ENCODE measurements at regions not wholly inside any gene's neighbourhood (a gene's known extent, or its start where the extent isn't known, plus 50 kb on each side); places are given as distances from the start of the nearest gene placed in this dataset.

- no peak for DNase-seq
These were observed 308.7 kb upstream of the PLXNA2 start for GRCh38 chr1:208552928-208553327.

GRCh38 chr1:208556461-208556860 is 312.3 kb upstream of the PLXNA2 start:
- no peak for DNase-seq

GRCh38 chr1:208557046-208557722 is 313.0 kb upstream of the PLXNA2 start:
- DNase-seq, result no peak

GRCh38 chr1:208557723-208558094 is 313.5 kb upstream of the PLXNA2 start:
- no peak for DNase-seq

GRCh38 chr1:208559597-208560329 is 315.6 kb upstream of the PLXNA2 start:
- no peak for DNase-seq

GRCh38 chr1:208562151-208562960 is 318.2 kb upstream of the PLXNA2 start:
- no peak for DNase-seq

GRCh38 chr1:208564466-208564865 is 320.3 kb upstream of the PLXNA2 start:
- DNase-seq, result no peak

GRCh38 chr1:208565756-208566440 is 321.7 kb upstream of the PLXNA2 start:
- DNase-seq, result no peak

- DNase-seq, result no peak
These were observed 325.0 kb upstream of the PLXNA2 start for GRCh38 chr1:208569181-208569580.

GRCh38 chr1:208570362-208570761 is 326.2 kb upstream of the PLXNA2 start:
- no peak for DNase-seq

- no peak for DNase-seq
These were observed 332.2 kb upstream of the PLXNA2 start for GRCh38 chr1:208576425-208576824.

- DNase-seq, result no peak
These were observed 333.3 kb upstream of the PLXNA2 start for GRCh38 chr1:208577381-208577905.

- DNase-seq, result no peak
These were observed 337.0 kb upstream of the PLXNA2 start for GRCh38 chr1:208581209-208581608.

- DNase-seq, result no peak
These were observed 337.5 kb upstream of the PLXNA2 start for GRCh38 chr1:208581667-208582066.

- no peak for DNase-seq
These were observed 340.1 kb upstream of the PLXNA2 start for GRCh38 chr1:208584167-208584755.

- DNase-seq, result no peak
These were observed 342.9 kb upstream of the PLXNA2 start for GRCh38 chr1:208587110-208587509.

GRCh38 chr1:208593306-208594006 is 349.3 kb upstream of the PLXNA2 start:
- no peak for DNase-seq

- DNase-seq, result no peak
These were observed 351.1 kb upstream of the PLXNA2 start for GRCh38 chr1:208595236-208595635.

- no peak for DNase-seq
These were observed 351.6 kb upstream of the PLXNA2 start for GRCh38 chr1:208595745-208596144.

- no peak for DNase-seq
These were observed 353.4 kb upstream of the PLXNA2 start for GRCh38 chr1:208597571-208597970.

- DNase-seq, result no peak
These were observed 353.8 kb upstream of the PLXNA2 start for GRCh38 chr1:208598021-208598420.

- DNase-seq, result no peak
These were observed 354.9 kb upstream of the PLXNA2 start for GRCh38 chr1:208599063-208599462.
